ENCODE measurements at regions not wholly inside any gene's neighbourhood (a gene's known extent, or its start where the extent isn't known, plus 50 kb on each side); places are given as distances from the start of the nearest gene placed in this dataset.

DNA sequence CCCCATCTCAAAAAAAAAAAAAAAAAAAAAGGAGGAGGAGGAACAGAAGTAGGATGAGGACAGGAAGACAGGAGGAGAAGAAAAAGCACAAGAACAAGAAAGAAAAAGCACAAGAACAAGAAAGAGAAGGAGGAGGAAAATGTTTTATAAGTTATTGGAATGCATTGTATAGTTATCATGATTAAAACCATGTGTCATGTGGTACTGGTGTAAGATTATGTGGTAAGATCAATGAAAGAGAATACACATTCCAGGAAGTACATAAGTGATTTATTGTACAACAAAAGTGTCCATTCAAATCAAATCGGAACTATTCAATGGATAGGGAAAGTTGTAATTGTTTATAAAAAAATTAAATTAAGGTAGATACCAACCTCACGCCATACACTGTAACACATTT is 167.7 kb downstream of the MZT1 start:
- in situ Hi-C loops (cut with HindIII; ENCODE audit: extremely low pct_ligation_motif_present, low pct_unique_long_range_greater_than_20kb) (loop anchor here (25.0 kb wide), 1 partner anchor 222 kb away; no protein-coding TSS in a partner anchor), intact Hi-C loops (cut with micrococcal nuclease; ENCODE audit: unreplicated experiment) (loop anchor here (5.0 kb wide), 1 partner anchor 52 kb away; no protein-coding TSS in a partner anchor)
- FAIRE-seq (no peak), ATAC-seq (no peak), DNase-seq (ENCODE audit: low spot score) (no peak)
- no peaks in the 10 kb centered on the region for H3K36me3 ChIP-seq (replicated peaks in 1 of 2; ENCODE audit: control insufficient read depth in 1 of 2, insufficient read depth in 2 of 2, low read length in 2 of 2)
- H3K9ac ChIP-seq (ENCODE audit: insufficient read depth, low read depth, low read length): no peak overlapping the region
- CTCF ChIA-PET (ENCODE audit: low intra/inter-chr PET ratio, low total read pairs): no interaction called here
- H3K9me3 ChIP-seq (ENCODE audit: low read length): no peaks in the 10 kb centered on the region
- POLR2A ChIA-PET: no interaction called here
- H4K20me1 ChIP-seq (ENCODE audit: insufficient read depth, low read length): no peaks in the 10 kb centered on the region
- BruUV-seq (replicated peaks): no TSS peak
- H3K27me3 ChIP-seq (ENCODE audit: control insufficient read depth in 1 of 2, insufficient read depth in 2 of 2, low read length in 2 of 2): no peaks in the 10 kb centered on the region
- H3K4me2 ChIP-seq (ENCODE audit: low read depth, low read length): no peak overlapping the region
- H3K79me2 ChIP-seq (ENCODE audit: insufficient read depth, low read length): no peaks in the 10 kb centered on the region
- no peak overlapping the region for H3K4me3 ChIP-seq (replicated peaks in 1 of 3; ENCODE audit: insufficient read depth in 1 of 3, low read depth in 2 of 3, low read length in 3 of 3)
- H3K27ac ChIP-seq (ENCODE audit: extremely low read length, insufficient read depth, low read length): no peak overlapping the region
- WGBS (ENCODE audit: low lambda C conversion rate): 54% methylated on average over 2 of the region's 2 CpGs
- H2AFZ ChIP-seq (ENCODE audit: low read length): no peak overlapping the region
- TF ChIP-seq, protein P1, sequence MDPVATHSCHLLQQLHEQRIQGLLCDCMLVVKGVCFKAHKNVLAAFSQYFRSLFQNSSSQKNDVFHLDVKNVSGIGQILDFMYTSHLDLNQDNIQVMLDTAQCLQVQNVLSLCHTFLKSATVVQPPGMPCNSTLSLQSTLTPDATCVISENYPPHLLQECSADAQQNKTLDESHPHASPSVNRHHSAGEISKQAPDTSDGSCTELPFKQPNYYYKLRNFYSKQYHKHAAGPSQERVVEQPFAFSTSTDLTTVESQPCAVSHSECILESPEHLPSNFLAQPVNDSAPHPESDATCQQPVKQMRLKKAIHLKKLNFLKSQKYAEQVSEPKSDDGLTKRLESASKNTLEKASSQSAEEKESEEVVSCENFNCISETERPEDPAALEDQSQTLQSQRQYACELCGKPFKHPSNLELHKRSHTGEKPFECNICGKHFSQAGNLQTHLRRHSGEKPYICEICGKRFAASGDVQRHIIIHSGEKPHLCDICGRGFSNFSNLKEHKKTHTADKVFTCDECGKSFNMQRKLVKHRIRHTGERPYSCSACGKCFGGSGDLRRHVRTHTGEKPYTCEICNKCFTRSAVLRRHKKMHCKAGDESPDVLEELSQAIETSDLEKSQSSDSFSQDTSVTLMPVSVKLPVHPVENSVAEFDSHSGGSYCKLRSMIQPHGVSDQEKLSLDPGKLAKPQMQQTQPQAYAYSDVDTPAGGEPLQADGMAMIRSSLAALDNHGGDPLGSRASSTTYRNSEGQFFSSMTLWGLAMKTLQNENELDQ (CRISPR knock-in tag; IDR thresholded peaks at IDR 0.05; ENCODE audit: borderline replicate concordance): no peak
- TF ChIP-seq ZNF34 (CRISPR knock-in tag; IDR thresholded peaks at IDR 0.05; ENCODE audit: borderline replicate concordance) (no peak), ZNF326 (CRISPR knock-in tag; IDR thresholded peaks at IDR 0.05; ENCODE audit: borderline replicate concordance) (no peak), ZMYM2 (CRISPR knock-in tag; IDR thresholded peaks at IDR 0.05) (no peak), MXD4 (CRISPR knock-in tag; IDR thresholded peaks at IDR 0.05) (no peak), MBD4 (IDR thresholded peaks at IDR 0.05; ENCODE audit: borderline replicate concordance, low read length) (no peak), ZNF652 (CRISPR knock-in tag; IDR thresholded peaks at IDR 0.05; ENCODE audit: borderline replicate concordance, low read depth) (no peak), NAIF1 (CRISPR knock-in tag; IDR thresholded peaks at IDR 0.05; ENCODE audit: borderline replicate concordance) (no peak), MAFF (IDR thresholded peaks at IDR 0.05; ENCODE audit: low read depth, low read length) (no peak), ZKSCAN8 (CRISPR knock-in tag; IDR thresholded peaks at IDR 0.05; ENCODE audit: borderline replicate concordance) (no peak), SPEN (CRISPR knock-in tag; IDR thresholded peaks at IDR 0.05; ENCODE audit: low read depth) (no peak)
- H3K4me1 ChIP-seq (ENCODE audit: insufficient read depth, low read length): peaks cover 12% of the 10 kb centered on the region
